GM21360 (cell line): ENCODE measurements at regions not wholly inside any gene's neighbourhood (a gene's known extent, or its start where the extent isn't known, plus 50 kb on each side); places are given as distances from the start of the nearest gene placed in this dataset.
"Not testable (repeated sequence)": the region's sequence is repeated elsewhere in the genome, so short reads cannot be mapped to it uniquely, and the experiment has no call there.

ENCODE experiments used
- ATAC-seq: cut with Tn5 transposase; IDR thresholded peaks from one replicate; pipeline ENCODE4 v1.9.1; 2021; ENCODE audit warnings: mild to moderate bottlenecking, moderate library complexity; ENCODE audit not compliant: unreplicated experiment

DNA sequence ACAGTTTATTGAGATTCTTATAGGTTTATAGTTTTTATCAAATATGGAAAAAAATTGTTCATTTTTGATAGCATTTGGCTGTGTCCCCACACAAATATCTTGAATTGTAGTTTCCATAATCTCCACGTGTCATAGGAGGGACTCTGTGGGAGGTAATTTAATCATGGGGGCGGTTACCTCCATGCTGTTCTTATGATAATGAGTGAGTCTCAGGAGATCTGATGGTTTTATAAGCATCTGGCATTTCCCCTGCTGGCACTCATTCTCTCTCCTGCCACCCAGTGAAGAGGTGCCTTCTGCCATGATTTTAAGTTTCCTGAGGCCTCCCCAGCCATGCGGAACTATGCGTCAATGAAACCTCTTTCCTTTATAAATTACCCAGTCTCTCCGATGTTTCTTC lies 420.6 kb upstream of the KAZN start:
- not testable (repeated sequence) for ATAC-seq

DNA sequence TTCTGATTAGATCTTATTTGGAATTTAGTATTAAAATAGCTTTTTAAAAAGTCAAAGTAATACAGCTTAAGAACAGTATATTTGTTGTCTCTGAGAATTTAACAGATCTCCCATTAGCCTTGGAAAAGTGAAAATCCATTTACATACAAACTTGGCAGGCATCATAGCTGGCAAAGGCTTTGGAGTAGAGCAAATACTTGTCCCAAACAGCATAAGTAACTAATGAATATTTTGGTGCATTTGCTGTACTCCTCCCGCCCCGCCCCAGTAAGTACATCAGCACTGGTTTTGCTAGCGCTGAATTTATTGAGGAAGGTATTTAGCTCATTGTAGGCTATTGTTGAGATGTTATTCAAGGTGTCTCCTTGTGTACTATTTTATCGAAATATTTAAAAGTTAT lies 417.7 kb upstream of the KAZN start:
- ATAC-seq = no peak

DNA sequence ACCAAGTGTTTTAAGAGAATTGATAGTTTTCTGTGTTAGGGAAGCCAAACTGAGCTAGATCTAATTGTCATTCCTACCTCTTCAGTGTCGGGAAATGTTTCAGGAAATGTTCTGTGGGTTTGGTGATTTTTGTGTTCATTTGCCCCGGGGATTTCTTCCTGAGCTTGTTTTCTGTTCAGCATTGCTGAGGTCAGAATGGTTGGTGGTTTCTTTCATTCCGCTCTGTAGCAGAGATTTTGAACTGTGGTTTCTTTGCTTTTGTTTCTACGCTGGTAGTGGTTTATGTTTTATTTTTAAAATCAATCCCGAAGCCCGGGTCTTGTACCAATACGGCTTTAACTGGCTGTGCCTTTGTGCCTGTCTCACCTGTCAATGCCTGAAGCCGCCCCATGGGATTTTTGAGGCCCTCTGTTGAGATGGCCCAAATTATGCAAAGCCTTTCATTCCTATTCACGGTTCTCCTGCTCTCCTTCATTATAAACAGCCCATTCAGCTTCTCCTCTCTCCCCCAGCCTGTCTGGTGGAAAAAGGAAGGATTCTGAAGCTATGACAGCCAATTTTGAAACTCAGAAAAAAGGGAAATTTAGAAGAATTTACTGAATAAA lies 417.2 kb upstream of the KAZN start:
- no peak for ATAC-seq

DNA sequence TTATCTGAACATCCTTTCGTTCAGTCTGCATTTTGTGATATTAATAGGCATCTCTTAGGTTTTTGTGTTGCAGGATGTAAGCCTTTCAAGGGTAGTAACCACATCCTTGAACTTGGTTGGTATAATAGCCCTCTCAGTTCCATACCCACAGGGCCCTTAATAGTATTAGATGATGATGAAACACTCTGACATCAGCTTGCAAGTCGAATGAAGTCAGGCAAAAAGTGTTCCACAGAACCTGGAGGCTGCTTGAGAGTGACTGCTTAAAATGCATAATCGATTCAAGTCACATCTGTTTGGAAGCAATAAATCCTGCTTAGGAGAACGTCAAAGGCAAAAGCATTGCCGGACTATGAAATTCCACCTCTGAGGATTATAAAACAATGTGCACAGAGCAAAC lies 415.6 kb upstream of the KAZN start:
- ATAC-seq = no peak

DNA sequence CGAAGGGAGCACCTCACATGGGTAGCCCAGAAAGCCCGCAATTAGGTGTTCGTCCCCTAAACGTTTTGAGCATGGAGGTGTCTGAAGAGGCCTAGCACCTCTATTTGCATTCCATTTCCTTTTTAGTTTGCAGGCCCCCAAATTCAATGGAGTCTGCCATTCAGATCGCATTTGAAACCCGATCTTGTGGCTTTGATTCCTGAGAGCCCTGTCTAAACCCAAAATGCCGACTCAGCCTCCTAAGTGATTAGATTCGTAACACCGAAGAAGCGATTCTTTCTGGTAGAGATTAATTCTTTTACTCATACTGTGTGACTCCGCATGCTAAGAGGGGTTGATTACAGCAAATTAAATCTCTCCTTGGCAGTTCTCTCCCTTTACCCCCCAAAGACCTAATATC lies 415.2 kb upstream of the KAZN start:
- no peak for ATAC-seq

DNA sequence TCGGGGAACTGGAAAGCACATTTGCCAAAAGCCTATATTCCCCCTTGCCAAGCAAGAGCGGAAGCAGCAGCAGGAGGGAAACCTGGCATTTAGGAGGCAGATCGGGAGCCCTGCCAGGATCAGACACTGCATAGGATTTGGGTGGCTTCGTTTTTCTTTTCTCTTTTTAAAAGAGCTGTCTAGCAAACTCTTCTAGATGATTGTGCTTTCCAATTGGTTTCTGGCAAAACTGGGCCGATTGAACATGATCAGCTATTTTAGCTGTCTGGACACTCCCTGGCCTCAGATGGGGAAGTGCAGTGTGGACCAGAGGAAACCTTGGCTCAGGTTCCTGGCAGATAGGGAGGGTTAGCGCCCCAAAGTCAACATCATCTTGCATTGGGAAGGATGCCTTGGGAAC lies 414.0 kb upstream of the KAZN start:
- no peak for ATAC-seq

DNA sequence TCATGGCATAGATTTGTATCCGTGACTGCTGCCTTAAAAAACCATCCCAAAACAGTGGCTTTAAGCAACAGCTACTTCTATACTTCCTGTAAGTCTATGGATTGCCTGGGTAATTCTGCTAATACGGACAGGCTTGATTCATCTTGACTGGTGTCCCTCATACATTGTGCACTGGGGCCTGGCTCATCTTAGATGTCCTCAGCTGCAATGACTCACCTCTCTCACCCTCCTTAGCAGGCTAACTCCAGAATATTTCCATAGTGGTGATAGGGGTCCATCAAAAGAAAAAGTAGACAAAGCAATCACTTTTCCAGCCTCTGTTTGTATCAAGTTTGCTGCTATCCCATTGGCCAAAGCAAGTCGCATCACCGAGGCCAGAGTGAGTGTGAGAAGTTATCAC lies 409.1 kb upstream of the KAZN start:
- no peak for ATAC-seq

DNA sequence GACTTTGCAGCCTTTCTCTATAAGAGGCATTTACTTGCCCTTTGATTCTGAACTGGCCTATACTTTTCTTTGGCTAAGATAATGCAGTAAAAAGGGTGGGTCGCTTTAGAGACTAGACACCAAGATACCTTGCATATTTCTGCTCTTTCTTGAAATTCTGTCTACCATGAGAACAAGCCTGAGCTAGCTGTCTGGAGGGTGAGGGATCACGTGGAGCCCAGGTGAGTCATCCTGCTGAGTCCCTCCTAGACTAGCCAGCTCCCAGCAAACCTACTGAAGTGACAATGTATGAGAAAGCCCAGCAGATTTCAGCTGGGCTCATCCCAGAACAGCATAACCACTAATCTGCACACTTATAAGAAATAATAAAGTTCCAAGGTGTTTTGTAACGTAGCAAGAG lies 408.0 kb upstream of the KAZN start:
- no peak for ATAC-seq

DNA sequence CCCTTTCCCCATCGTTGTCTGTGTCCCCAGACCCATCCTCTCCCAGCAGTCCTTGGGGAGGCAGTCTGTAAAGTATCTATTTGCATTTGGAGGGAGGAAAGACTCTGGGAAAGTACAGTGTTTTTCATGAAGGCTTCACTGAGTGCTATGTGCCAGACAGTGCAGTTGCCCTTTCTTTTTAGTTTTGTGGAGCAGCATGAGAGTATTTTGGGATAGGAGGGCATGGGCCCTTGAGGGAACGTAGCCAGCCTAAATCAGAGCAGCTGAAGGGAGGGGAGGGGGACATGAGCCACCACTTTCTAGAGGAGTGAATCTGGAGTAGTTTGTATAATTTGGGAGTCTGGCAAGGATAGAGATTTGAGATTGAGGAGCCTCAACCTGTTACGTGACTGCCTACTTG lies 404.0 kb upstream of the KAZN start:
- no peak for ATAC-seq

DNA sequence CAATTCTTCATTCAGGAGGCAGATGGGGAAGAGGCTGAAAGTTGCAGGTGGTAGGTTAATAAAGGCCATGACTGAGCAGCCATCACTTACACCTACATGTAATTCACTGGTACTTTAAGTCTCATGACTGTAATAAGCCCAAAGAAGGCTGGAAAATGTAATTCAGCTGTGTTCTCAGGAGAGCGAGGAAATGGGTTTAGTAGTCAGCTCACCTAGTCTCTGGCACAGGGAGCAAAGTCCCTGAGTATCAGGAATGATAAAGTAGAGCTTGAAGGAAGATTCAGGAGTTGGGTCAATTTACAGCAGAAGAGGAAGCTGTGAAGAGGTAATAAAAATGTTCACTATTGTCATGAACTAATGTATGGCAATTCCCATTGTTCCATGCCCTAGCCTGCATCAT lies 393.4 kb upstream of the KAZN start:
- ATAC-seq = no peak

DNA sequence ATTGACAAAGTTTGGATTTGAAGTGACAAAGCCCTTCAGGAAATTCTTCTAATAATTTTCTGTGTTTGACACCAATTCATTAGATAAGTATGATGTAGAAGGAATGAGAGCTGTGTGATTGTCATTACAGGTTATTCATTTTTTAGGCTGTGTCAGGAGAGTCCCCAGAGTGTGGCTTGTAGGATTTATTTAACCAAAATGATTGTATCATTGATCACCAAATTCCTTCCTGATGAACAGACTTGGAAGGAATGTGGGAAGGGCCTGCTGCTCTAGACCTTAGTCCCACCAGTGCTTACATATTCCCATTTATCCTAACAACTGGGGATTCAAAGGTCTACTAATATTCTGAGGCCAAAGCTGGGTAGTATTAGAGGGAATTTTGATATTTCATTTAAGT lies 383.3 kb upstream of the KAZN start:
- no peak for ATAC-seq

DNA sequence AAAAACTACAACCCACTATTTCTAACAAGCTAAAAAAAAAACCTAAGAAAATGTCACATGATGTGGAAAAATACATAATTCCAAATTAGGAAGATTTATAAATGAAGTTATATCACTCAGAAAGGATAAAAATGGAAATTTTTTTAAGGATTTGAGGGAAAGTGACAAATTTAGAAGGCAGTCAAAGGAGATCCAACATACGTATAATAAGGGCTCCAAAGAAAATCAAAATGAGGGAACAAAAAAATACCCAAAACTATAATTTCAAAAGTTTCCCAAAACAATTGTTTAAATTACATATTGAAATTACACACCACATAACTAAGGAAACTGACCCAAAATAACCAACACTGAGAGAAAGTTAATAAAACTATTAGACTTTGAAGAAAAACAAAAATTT lies 381.1 kb upstream of the KAZN start:
- no peak for ATAC-seq

DNA sequence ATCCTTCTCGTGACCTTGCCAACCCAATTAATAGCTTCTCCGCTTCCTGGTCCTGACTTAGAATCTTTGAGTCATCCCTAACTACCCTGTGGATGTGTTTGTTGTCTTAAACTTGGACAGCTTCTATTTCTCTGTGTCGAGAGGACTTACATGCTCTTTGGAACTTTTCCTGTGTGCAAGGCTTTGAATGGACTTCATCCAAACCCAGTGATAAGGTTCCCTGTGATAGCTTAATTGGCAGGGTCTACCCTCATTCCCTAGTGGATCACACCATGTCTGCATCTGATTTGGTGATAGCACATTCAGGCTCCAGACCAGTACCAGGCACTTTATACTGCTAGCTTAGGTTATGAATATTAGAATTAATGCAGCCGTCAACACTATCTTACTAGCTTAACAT lies 378.2 kb upstream of the KAZN start:
- ATAC-seq = no peak

DNA sequence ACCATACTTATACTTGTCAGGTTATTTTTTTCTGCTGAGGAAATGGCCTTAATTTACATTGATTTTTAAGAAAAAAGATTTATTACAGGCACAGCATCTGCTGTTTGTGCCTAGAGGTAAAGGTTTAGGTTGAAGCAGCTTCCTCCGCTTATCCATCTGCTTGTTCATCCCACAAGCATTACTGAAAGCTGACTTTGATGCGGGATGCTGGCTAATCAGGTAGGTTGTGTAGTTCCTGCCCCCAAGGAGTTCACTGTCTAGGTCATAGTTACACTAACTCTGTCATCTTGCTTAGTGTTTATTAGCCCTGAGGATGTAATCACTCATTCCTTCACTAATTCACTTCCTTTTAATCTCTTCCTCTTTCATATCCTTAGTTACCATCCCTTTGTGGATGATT lies 377.7 kb upstream of the KAZN start:
- ATAC-seq = no peak

DNA sequence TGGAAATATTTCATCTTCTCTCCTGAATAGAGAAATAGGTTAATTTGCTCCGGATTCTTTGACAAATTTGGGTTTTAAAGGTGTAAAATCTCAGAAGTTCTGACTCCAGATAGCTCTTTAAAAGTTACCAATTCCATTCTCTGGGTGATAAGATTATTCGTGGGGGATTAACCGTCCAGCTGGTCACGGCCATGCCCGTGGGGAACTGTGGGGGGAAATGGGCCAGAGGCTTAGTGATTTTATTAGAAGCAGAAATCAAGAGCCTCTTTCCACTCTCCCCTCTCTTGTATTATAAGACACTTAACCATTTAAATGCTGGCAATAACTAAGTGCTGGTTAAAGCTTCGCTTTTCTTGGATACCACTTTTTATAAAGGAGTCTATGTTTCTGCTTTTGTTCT lies 376.4 kb upstream of the KAZN start:
- ATAC-seq = no peak

DNA sequence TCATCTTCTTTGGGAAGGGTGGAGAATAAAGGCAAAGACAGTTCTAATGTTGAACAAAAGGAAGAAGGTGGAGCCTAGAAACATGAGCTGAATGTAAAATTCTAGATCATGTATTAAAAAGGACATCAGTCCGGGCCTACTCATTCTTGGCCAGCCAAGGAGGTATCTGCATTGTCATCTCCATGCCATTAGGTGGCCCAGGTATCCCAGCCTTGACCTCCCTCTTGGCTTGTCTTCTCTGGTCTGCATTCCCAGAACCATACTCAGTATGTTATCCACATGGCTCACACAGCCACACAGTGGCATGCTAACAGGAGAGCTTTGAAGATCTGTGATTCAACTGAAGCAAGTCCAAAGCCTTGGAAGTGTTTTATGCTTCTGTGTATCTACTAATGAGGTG lies 369.8 kb upstream of the KAZN start:
- no peak for ATAC-seq

DNA sequence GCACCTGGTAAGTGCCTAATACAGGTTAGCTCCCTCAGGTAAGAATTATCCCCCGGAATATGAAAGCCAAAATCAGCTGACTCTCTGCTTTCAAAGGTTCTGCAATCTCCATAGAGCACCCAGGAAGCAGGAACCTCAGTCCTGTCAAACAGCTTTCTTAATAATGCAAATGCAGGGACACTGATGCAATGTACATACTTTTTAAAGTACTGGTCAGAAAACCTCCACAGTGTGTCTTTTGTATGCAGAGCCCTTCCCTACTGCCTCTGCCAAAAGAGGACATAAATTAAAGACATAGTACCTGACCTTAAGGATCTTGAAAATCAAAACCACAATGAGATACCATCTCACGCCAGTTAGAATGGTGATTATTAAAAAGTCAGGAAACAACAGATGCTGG lies 365.0 kb upstream of the KAZN start:
- no peak for ATAC-seq

DNA sequence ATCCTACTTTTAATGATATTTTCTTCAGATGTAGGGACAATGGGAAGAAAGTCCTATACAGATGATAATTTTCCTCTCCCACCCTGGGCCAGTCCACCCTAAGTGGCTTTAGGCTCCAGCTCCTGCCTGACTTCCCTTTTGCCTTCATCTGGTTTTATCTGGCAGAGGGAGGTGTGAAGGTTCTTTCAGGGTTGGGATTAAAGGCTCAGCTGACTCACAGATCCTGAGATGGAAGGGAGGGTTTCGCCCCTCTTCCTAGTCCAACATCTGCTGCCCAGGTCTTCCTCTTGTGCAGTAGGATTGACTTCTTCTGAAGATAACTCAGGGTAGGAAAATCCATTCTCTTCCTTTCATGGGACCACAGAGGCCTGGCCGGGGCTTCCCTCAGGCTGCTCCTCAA lies 362.4 kb upstream of the KAZN start:
- ATAC-seq = no peak

DNA sequence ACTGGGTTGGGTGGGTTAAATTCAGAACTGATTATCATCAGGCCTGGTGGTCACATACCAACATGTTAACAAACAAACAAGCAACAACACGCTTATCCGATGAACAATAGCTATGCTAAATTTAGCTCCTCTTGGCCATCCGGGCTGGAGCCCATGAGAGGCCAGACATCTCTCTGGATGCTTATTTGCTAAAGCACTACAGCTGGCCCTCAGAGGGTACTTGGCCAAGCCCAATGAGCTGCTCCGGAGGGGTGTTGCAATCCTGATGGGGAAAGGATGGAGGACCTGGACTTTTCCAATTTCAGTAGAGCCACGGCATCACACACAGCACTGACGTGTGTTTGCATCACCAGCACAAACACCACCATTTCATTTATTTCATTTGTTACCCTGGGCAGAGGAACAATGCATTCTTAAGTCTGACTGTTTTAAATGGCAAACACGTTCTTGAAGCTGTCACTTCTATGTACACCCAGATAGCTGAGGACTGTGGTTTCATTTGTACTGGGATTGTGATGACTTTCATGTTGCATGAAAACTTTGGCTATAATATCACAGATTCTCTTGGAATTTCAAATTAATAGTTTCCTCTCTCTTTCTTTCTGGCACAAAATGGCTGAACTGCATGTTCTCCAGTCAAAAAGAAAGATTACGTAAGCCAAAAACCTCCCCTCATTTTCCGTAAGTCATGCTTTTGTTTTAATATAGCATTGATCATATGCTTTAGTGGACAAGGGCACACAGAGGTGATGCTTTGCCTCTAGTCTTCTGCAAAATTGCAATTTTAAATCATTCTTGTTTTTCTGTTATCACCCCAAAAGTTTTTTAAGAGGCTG lies 359.8 kb upstream of the KAZN start:
- ATAC-seq = no peak

DNA sequence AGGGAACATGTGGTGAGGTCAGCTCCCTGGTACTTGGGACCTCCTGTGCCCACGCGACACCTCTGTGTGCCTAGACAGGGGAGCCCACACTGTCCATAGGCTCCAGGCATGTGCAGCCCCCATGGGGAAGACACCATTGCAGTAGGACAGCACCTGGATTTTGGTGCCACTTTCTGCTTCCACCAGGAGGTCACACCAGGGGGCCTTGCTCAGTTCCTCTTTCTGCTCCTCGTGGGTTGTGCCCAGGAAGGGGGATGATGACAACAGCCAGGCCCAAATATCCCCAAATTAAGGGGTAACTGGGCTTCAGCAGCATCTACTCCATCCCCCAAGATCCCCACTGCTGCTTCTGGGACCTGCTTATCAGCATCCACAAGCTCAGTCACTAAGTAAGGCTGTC lies 358.2 kb upstream of the KAZN start:
- ATAC-seq = no peak

DNA sequence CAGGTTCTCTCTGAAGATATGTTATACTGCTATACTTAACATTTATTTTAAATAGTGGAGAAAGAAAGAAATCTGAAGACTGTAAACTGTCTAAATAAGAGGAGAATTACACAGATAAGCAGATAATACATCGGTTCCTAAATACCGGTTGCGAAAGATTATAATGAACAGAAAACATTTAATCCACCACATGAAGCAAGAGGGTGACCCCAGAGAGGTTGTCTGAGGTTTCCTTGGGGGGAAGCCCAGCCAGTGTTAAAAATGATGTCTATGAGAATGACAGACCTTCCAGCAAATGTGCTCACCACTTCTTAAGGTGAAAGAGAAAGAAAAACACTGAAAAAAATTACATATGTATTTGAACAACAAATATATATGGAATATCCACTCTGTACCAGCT lies 356.4 kb upstream of the KAZN start:
- ATAC-seq = no peak

DNA sequence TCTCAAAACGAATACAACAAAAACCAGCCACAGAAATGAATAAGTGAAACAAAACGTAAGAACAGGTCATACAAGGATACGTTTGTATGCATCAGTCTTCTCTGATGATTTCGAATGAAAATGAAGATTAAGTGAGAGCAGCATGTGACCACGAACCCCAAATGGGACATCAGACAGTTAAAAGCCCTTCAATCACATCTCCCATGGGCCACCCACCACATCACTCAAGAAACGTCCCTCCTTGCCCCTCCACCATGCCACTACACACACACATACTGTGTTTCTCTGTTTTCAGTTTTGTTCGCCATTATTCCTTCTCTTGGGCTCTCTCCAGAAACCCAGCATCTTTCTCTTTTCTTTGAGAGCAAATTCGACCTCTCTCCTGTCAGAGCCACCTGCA lies 355.6 kb upstream of the KAZN start:
- no peak for ATAC-seq

DNA sequence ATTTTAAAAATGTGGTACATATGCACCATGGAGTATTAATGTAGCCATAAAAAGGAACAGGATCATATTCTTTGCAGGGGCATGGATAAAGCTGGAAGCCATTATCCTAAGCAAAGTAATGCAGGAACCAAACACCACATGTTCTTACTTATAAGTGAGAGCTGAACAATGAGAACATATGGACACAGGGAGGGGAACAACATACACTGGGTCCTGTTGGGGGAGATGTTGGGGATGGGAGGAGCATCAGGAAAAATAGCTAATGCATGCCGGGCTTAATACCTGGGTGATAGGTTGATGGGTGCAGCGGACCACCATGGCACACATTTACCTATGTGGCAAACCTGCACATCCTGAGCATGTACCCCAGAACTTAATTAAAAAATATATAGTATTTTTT lies 352.5 kb upstream of the KAZN start:
- no peak for ATAC-seq
